ENCODE measurements at regions not wholly inside any gene's neighbourhood (a gene's known extent, or its start where the extent isn't known, plus 50 kb on each side); places are given as distances from the start of the nearest gene placed in this dataset.

GRCh38 chr13:72164811-72165210, 297.8 kb upstream of the DACH1 start:
- TF ChIP-seq CTCF (IDR thresholded peaks at IDR 0.05) = no peak
- H3K36me3 Mint-ChIP-seq (ENCODE audit: unreplicated experiment) = no peaks in the 10 kb centered on the region
- H3K4me1 Mint-ChIP-seq (ENCODE audit: unreplicated experiment) = peaks cover 24% of the 10 kb centered on the region
- no peak overlapping the region for H3K27ac Mint-ChIP-seq (ENCODE audit: unreplicated experiment)
- no peak overlapping the region for H3K4me3 Mint-ChIP-seq (ENCODE audit: unreplicated experiment)
- no peak for DNase-seq (ENCODE audit: extremely low spot score, unreplicated experiment)
- H3K9me3 Mint-ChIP-seq (ENCODE audit: unreplicated experiment) = no peaks in the 10 kb centered on the region
- H3K27me3 Mint-ChIP-seq (ENCODE audit: unreplicated experiment) = no peaks in the 10 kb centered on the region

GRCh38 chr13:72163678-72164077, 296.7 kb upstream of the DACH1 start:
- no peak for DNase-seq (ENCODE audit: extremely low spot score, unreplicated experiment)
- H3K4me3 Mint-ChIP-seq (ENCODE audit: unreplicated experiment) = no peak overlapping the region
- peak overlapping the region; percentile 27 for H3K27ac Mint-ChIP-seq (ENCODE audit: unreplicated experiment)
- peaks cover 24% of the 10 kb centered on the region for H3K4me1 Mint-ChIP-seq (ENCODE audit: unreplicated experiment)
- no peak for TF ChIP-seq CTCF (IDR thresholded peaks at IDR 0.05)
- no peaks in the 10 kb centered on the region for H3K27me3 Mint-ChIP-seq (ENCODE audit: unreplicated experiment)
- H3K36me3 Mint-ChIP-seq (ENCODE audit: unreplicated experiment) = no peaks in the 10 kb centered on the region
- H3K9me3 Mint-ChIP-seq (ENCODE audit: unreplicated experiment) = no peaks in the 10 kb centered on the region

GRCh38 chr13:72160977-72161376, 294.0 kb upstream of the DACH1 start:
- Mint-ChIP-seq H3K27ac (ENCODE audit: unreplicated experiment) (no peak overlapping the region), H3K36me3 (ENCODE audit: unreplicated experiment) (no peaks in the 10 kb centered on the region), H3K4me3 (ENCODE audit: unreplicated experiment) (no peak overlapping the region), H3K4me1 (ENCODE audit: unreplicated experiment) (peaks cover 38% of the 10 kb centered on the region), H3K27me3 (ENCODE audit: unreplicated experiment) (no peaks in the 10 kb centered on the region), H3K9me3 (ENCODE audit: unreplicated experiment) (no peaks in the 10 kb centered on the region)
- no peak for TF ChIP-seq CTCF (IDR thresholded peaks at IDR 0.05)
- no peak for DNase-seq (ENCODE audit: extremely low spot score, unreplicated experiment)

- peak overlapping the region; percentile 39 for H3K27ac Mint-ChIP-seq (ENCODE audit: unreplicated experiment)
- H3K36me3 Mint-ChIP-seq (ENCODE audit: unreplicated experiment) = no peaks in the 10 kb centered on the region
- peaks cover 38% of the 10 kb centered on the region for H3K4me1 Mint-ChIP-seq (ENCODE audit: unreplicated experiment)
- no peak overlapping the region for H3K4me3 Mint-ChIP-seq (ENCODE audit: unreplicated experiment)
- no peaks in the 10 kb centered on the region for H3K27me3 Mint-ChIP-seq (ENCODE audit: unreplicated experiment)
- no peak for TF ChIP-seq CTCF (IDR thresholded peaks at IDR 0.05)
- peaks cover 3% of the 10 kb centered on the region for H3K9me3 Mint-ChIP-seq (ENCODE audit: unreplicated experiment)
- no peak for DNase-seq (ENCODE audit: extremely low spot score, unreplicated experiment)
These were observed 289.8 kb upstream of the DACH1 start for GRCh38 chr13:72156760-72157159.

GRCh38 chr13:72153272-72153671, 286.3 kb upstream of the DACH1 start:
- no peak for DNase-seq (ENCODE audit: extremely low spot score, unreplicated experiment)
- H3K4me3 Mint-ChIP-seq (ENCODE audit: unreplicated experiment) = no peak overlapping the region

More at GRCh38 chr13:72153272-72153671, 286.3 kb upstream of the DACH1 start:
- Mint-ChIP-seq H3K9me3 (ENCODE audit: unreplicated experiment) (peaks cover 3% of the 10 kb centered on the region), H3K4me1 (ENCODE audit: unreplicated experiment) (peaks cover 58% of the 10 kb centered on the region), H3K27me3 (ENCODE audit: unreplicated experiment) (no peaks in the 10 kb centered on the region), H3K27ac (ENCODE audit: unreplicated experiment) (no peak overlapping the region), H3K36me3 (ENCODE audit: unreplicated experiment) (no peaks in the 10 kb centered on the region)
- TF ChIP-seq CTCF (IDR thresholded peaks at IDR 0.05) = no peak

All from osteocyte (in vitro differentiated cells).